Cerebellar nuclear complex (tissue), 1 donor: ENCODE measurements at regions not wholly inside any gene's neighbourhood (a gene's known extent, or its start where the extent isn't known, plus 50 kb on each side); places are given as distances from the start of the nearest gene placed in this dataset.

Experiments used
- DNase-seq, 2 experiments: peaks; one replicate each; lab custom pipeline; 2025; lab: John Stamatoyannopoulos, UW

- DNase-seq, result no peak
Observed at GRCh38 chr9:126125577-126125976, 201.1 kb upstream of the MVB12B start.

- DNase-seq, result no peak
Observed at GRCh38 chr9:126125992-126126409, 200.6 kb upstream of the MVB12B start.

GRCh38 chr9:126126807-126127206 lies 199.8 kb upstream of the MVB12B start:
- no peak for DNase-seq

- no peak for DNase-seq
Observed at GRCh38 chr9:126127591-126127990, 199.0 kb upstream of the MVB12B start.

- DNase-seq, result no peak
Observed at GRCh38 chr9:126128494-126129142, 198.0 kb upstream of the MVB12B start.

- no peak for DNase-seq
Observed at GRCh38 chr9:126131066-126132010, 195.3 kb upstream of the MVB12B start.

GRCh38 chr9:126132746-126133145 lies 193.9 kb upstream of the MVB12B start:
- no peak for DNase-seq

- DNase-seq, result no peak
Observed at GRCh38 chr9:126144196-126144595, 182.4 kb upstream of the MVB12B start.

- DNase-seq, result no peak
Observed at GRCh38 chr9:126144603-126145456, 181.8 kb upstream of the MVB12B start.

GRCh38 chr9:126145887-126146253 lies 180.8 kb upstream of the MVB12B start:
- no peak for DNase-seq

- DNase-seq, result no peak
Observed at GRCh38 chr9:126146254-126147145, 180.1 kb upstream of the MVB12B start.

GRCh38 chr9:126147186-126147935 lies 179.3 kb upstream of the MVB12B start:
- no peak for DNase-seq

GRCh38 chr9:126147936-126148870 lies 178.4 kb upstream of the MVB12B start:
- no peak for DNase-seq

- no peak for DNase-seq
Observed at GRCh38 chr9:126148994-126149393, 177.6 kb upstream of the MVB12B start.

- no peak for DNase-seq
Observed at GRCh38 chr9:126149661-126150060, 177.0 kb upstream of the MVB12B start.

GRCh38 chr9:126150411-126151030 lies 176.1 kb upstream of the MVB12B start:
- DNase-seq, result no peak

GRCh38 chr9:126151031-126151685 lies 175.5 kb upstream of the MVB12B start:
- DNase-seq, result no peak

- DNase-seq, result no peak
Observed at GRCh38 chr9:126151686-126152134, 174.9 kb upstream of the MVB12B start.
